Left ventricle myocardium inferior (tissue), 1 donor: ENCODE measurements at regions not wholly inside any gene's neighbourhood (a gene's known extent, or its start where the extent isn't known, plus 50 kb on each side); places are given as distances from the start of the nearest gene placed in this dataset.

Experiments
- DNase-seq: peaks from one replicate; pipeline ENCODE4 v3.0.0-alpha.2; 2020
- H3K27ac ChIP-seq: fragments of 200-600 bp; replicated peaks from 2 replicates; pipeline ENCODE4 v1.8.0; 2021
- H3K27me3 ChIP-seq: fragments of 200-600 bp; 2 replicates; pipeline ENCODE4 v1.8.0; 2021; ENCODE audit warnings: low read depth
- H3K36me3 ChIP-seq: fragments of 200-600 bp; 2 replicates; pipeline ENCODE4 v1.8.0; 2021
- H3K4me1 ChIP-seq: fragments of 200-600 bp; 2 replicates; pipeline ENCODE4 v1.8.0; 2021
- H3K4me3 ChIP-seq: fragments of 200-600 bp; 2 replicates; pipeline ENCODE4 v1.8.0; 2021; ENCODE audit warnings: mild to moderate bottlenecking, moderate library complexity
- H3K9me3 ChIP-seq: fragments of 200-600 bp; replicated peaks from 2 replicates; pipeline ENCODE4 v1.8.0; 2021
- intact Hi-C: fragments of 100-400 bp; cut with micrococcal nuclease; formaldehyde crosslinking; loops from one replicate; pipeline ENCODE4 v1.11.0; 2022
- TF ChIP-seq, protein P1 (sequence below): fragments of 200-600 bp; IDR thresholded peaks from 2 replicates; pipeline ENCODE4 v1.8.0; 2021; ENCODE audit warnings: antibody characterized with exemption, mild to moderate bottlenecking, borderline replicate concordance
- donor health status: DM: no; HTN: yes; CAD: no; lungs with severe emphysema.

- TF ChIP-seq, protein P1, sequence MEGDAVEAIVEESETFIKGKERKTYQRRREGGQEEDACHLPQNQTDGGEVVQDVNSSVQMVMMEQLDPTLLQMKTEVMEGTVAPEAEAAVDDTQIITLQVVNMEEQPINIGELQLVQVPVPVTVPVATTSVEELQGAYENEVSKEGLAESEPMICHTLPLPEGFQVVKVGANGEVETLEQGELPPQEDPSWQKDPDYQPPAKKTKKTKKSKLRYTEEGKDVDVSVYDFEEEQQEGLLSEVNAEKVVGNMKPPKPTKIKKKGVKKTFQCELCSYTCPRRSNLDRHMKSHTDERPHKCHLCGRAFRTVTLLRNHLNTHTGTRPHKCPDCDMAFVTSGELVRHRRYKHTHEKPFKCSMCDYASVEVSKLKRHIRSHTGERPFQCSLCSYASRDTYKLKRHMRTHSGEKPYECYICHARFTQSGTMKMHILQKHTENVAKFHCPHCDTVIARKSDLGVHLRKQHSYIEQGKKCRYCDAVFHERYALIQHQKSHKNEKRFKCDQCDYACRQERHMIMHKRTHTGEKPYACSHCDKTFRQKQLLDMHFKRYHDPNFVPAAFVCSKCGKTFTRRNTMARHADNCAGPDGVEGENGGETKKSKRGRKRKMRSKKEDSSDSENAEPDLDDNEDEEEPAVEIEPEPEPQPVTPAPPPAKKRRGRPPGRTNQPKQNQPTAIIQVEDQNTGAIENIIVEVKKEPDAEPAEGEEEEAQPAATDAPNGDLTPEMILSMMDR: no peak
- Histone ChIP-seq H3K9me3 (no peaks in the 10 kb centered on the region), H3K36me3 (no peaks in the 10 kb centered on the region), H3K4me3 (no peak overlapping the region), H3K27me3 (no peaks in the 10 kb centered on the region), H3K4me1 (no peaks in the 10 kb centered on the region), H3K27ac (no peak overlapping the region)
- intact Hi-C loops: no loop called here
- no peak for DNase-seq
Measured at GRCh38 chr3:192068464-192069254, 607.7 kb downstream of the PYDC2 start.

GRCh38 chr3:192077795-192078497, 617.0 kb downstream of the PYDC2 start:
- intact Hi-C loops: no loop called here
- TF ChIP-seq, protein P1: no peak

GRCh38 chr3:192079098-192079497, 618.1 kb downstream of the PYDC2 start:
- TF ChIP-seq, protein P1: no peak
- Histone ChIP-seq H3K27me3 (no peaks in the 10 kb centered on the region), H3K4me3 (no peak overlapping the region), H3K4me1 (peaks cover 7% of the 10 kb centered on the region), H3K36me3 (no peaks in the 10 kb centered on the region), H3K9me3 (no peaks in the 10 kb centered on the region), H3K27ac (no peak overlapping the region)
- no peak for DNase-seq
- intact Hi-C loops: no loop called here

More at GRCh38 chr3:192077795-192078497, 617.0 kb downstream of the PYDC2 start:
- Histone ChIP-seq H3K4me3 (no peak overlapping the region), H3K27ac (no peak overlapping the region), H3K4me1 (peaks cover 7% of the 10 kb centered on the region), H3K27me3 (no peaks in the 10 kb centered on the region), H3K36me3 (no peaks in the 10 kb centered on the region), H3K9me3 (no peaks in the 10 kb centered on the region)
- no peak for DNase-seq

GRCh38 chr3:192080336-192080735, 619.4 kb downstream of the PYDC2 start:
- no peak overlapping the region for H3K4me3 ChIP-seq
- no peak for DNase-seq
- no peaks in the 10 kb centered on the region for H3K9me3 ChIP-seq
- peaks cover 7% of the 10 kb centered on the region for H3K4me1 ChIP-seq
- H3K27me3 ChIP-seq: no peaks in the 10 kb centered on the region
- TF ChIP-seq, protein P1: no peak
- H3K36me3 ChIP-seq: no peaks in the 10 kb centered on the region
- intact Hi-C loops: no loop called here
- H3K27ac ChIP-seq: no peak overlapping the region

- TF ChIP-seq, protein P1: no peak
- no peak overlapping the region for H3K27ac ChIP-seq
- no peak for DNase-seq
- H3K36me3 ChIP-seq: no peaks in the 10 kb centered on the region
- no peak overlapping the region for H3K4me3 ChIP-seq
- intact Hi-C loops: no loop called here
- H3K4me1 ChIP-seq: peaks cover 5% of the 10 kb centered on the region
- no peaks in the 10 kb centered on the region for H3K9me3 ChIP-seq
- no peaks in the 10 kb centered on the region for H3K27me3 ChIP-seq
Measured at GRCh38 chr3:192082730-192083660, 622.0 kb downstream of the PYDC2 start.
